PC-3 (cell line): ENCODE measurements at regions not wholly inside any gene's neighbourhood (a gene's known extent, or its start where the extent isn't known, plus 50 kb on each side); places are given as distances from the start of the nearest gene placed in this dataset.

ENCODE experiments used
- EZH2 ChIP-seq: fragments of 300-600 bp; sonication (generic); IDR thresholded peaks from one replicate; pipeline ENCODE4 v1.6.1; 2017; ENCODE audit warnings: antibody characterized with exemption, mild to moderate bottlenecking, low read length; ENCODE audit not compliant: unreplicated experiment
- EZH2phosphoT487 ChIP-seq: fragments of 300-600 bp; sonication (generic); IDR thresholded peaks from 2 replicates; pipeline ENCODE4 v1.6.1; 2018; ENCODE audit warnings: mild to moderate bottlenecking, antibody characterized with exemption, low read length, borderline replicate concordance
- TF ChIP-seq, protein P1 (sequence below): fragments of 300-600 bp; sonication (generic); conservative IDR thresholded peaks from 2 replicates; pipeline ENCODE4 v1.5.1; 2017; ENCODE audit warnings: antibody characterized with exemption, low read depth, mild to moderate bottlenecking, low read length

DNA sequence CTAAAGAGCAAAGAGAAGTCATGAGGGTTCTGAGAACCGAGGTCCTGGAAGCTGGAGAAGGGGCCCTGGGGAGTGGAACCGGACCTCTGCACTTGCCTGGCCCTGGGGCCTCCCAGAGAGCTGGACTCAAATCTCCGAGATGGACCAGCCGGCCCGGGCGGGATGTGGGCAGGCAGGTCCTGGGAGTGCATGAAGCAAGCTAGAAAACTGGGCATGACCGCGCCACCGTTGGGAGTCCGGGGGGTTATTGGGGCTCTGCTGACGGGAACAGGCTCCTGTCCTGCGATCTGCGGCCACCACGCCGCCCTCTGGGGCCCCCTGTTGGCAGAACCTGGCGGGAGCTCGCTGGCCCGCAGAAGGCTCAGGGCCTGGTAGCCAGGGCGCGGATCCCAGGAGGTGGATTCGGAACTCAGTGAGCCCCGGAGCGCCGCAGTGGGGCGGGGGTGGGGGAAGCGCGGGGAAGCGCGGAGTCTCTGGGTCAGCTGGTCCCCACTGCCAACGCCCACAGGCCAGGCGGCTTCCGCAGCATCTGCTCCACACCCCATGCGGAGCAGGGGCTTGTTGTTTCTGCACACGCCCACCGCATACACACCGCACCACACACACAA lies 150.6 kb downstream of the ERCC6L2 start:
- TF ChIP-seq, protein P1, sequence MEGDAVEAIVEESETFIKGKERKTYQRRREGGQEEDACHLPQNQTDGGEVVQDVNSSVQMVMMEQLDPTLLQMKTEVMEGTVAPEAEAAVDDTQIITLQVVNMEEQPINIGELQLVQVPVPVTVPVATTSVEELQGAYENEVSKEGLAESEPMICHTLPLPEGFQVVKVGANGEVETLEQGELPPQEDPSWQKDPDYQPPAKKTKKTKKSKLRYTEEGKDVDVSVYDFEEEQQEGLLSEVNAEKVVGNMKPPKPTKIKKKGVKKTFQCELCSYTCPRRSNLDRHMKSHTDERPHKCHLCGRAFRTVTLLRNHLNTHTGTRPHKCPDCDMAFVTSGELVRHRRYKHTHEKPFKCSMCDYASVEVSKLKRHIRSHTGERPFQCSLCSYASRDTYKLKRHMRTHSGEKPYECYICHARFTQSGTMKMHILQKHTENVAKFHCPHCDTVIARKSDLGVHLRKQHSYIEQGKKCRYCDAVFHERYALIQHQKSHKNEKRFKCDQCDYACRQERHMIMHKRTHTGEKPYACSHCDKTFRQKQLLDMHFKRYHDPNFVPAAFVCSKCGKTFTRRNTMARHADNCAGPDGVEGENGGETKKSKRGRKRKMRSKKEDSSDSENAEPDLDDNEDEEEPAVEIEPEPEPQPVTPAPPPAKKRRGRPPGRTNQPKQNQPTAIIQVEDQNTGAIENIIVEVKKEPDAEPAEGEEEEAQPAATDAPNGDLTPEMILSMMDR, result no peak
- TF ChIP-seq EZH2phosphoT487 (no peak), EZH2 (no peak)
